HCT116 (cell line): ENCODE measurements at regions not wholly inside any gene's neighbourhood (a gene's known extent, or its start where the extent isn't known, plus 50 kb on each side); places are given as distances from the start of the nearest gene placed in this dataset.

Source experiments
- ATAC-seq: fragments of 200-7000 bp; cut with Tn5 transposase; 2 replicates; pipeline ENCODE4 v1.9.1; 2020; ENCODE audit warnings: mild to moderate bottlenecking, moderate library complexity
- BruUV-seq: library from RNA; stranded (reverse); fragments of 400-500 nt; replicated peaks from 2 replicates; lab custom pipeline; 2021; lab: Mats Ljungman, UMichigan
- CTCF ChIA-PET: fragments of 300-600 bp; sonication (Branson Sonifier 250); formaldehyde crosslinking; loops from one replicate; lab custom pipeline; 2021; ENCODE audit warnings: antibody characterized with exemption; lab: Charles Lee
- POLR2A ChIA-PET: fragments of 300-600, 350-600 bp; sonication (Branson Sonifier 250); formaldehyde crosslinking; loops from one replicate; lab custom pipeline; 2021; ENCODE audit warnings: antibody characterized with exemption; lab: Charles Lee
- RAD21 ChIA-PET, 2 experiments: fragments of 300-600 bp; sonication (Branson Sonifier 250); formaldehyde crosslinking; loops; one replicate each; lab custom pipeline; 2023; ENCODE audit warnings: low total read pairs in 2 of 2; ENCODE audit not compliant: uncharacterized antibody in 2 of 2, unreplicated experiment in 2 of 2, low non-redundant PET in 1 of 2; lab: Charles Lee
- DNase-seq: peaks from one replicate; pipeline ENCODE4 v3.0.0-alpha.2; 2010; ENCODE audit warnings: low read depth, low spot score
- H2AFZ ChIP-seq: fragments of 200-600 bp; shearing (Covaris generic), sonication (generic); 2 replicates; pipeline ENCODE4 v1.6.1; 2017; ENCODE audit warnings: low read depth, mixed run types, mixed read lengths, antibody characterized with exemption, low read length; ENCODE audit not compliant: poor library complexity, severe bottlenecking
- H3K27ac ChIP-seq: 2 replicates; pipeline ENCODE4 v1.5.1; 2012; ENCODE audit warnings: low read depth, low read length
- H3K27me3 ChIP-seq: fragments of 200-600 bp; sonication (generic); 2 replicates; pipeline ENCODE4 v1.6.1; 2016; ENCODE audit warnings: mixed run types, low read length, mixed read lengths; ENCODE audit not compliant: insufficient read depth
- H3K36me3 ChIP-seq, 2 experiments: fragments of 200-500 bp in 1 of 2; fragments of 200-600 bp in 1 of 2; sonication (Bioruptor generic) in 1 of 2; sonication (generic) in 1 of 2; 2 replicates each; pipeline versions ENCODE4 v1.5.1 to v1.6.1; 2014 to 2016; ENCODE audit warnings: low read length in 2 of 2, inconsistent platforms in 1 of 2, mixed read lengths in 1 of 2, mixed run types in 1 of 2; ENCODE audit not compliant: insufficient read depth in 2 of 2, control insufficient read depth in 1 of 2
- H3K4me1 ChIP-seq, 2 experiments: fragments of 200-600 bp in 1 of 2; sonication (generic) in 1 of 2; 2 replicates each; pipeline versions ENCODE4 v1.5.1 to v1.6.1; 2012 to 2017; ENCODE audit warnings: low read length in 2 of 2, inconsistent platforms in 1 of 2, mild to moderate bottlenecking in 1 of 2, mixed read lengths in 1 of 2, mixed run types in 1 of 2, moderate library complexity in 1 of 2; ENCODE audit not compliant: insufficient read depth in 2 of 2, control insufficient read depth in 1 of 2
- H3K4me2 ChIP-seq: fragments of 200-600 bp; sonication (generic); 2 replicates; pipeline ENCODE4 v1.6.1; 2017; ENCODE audit warnings: mixed run types, low read length, mixed read lengths
- H3K4me3 ChIP-seq, 2 experiments: fragments of 200-600 bp in 1 of 2; sonication (generic) in 1 of 2; replicated peaks in 1 of 2; 2 replicates each; pipeline ENCODE4 v1.5.1; 2011 to 2016; ENCODE audit warnings: low read length in 2 of 2, control low read depth in 1 of 2, low read depth in 1 of 2, mild to moderate bottlenecking in 1 of 2, mixed read lengths in 1 of 2, mixed run types in 1 of 2
- H3K79me2 ChIP-seq: fragments of 200-600 bp; sonication (generic); 2 replicates; pipeline ENCODE4 v1.6.1; 2017; ENCODE audit warnings: mild to moderate bottlenecking, mixed run types, low read length, moderate library complexity, mixed read lengths; ENCODE audit not compliant: insufficient read depth
- H3K9ac ChIP-seq: fragments of 200-600 bp; sonication (generic); 2 replicates; pipeline ENCODE4 v1.6.1; 2016; ENCODE audit warnings: low read length, mixed read lengths
- H3K9me2 ChIP-seq: fragments of 200-600 bp; sonication (generic), shearing (Covaris generic); 2 replicates; pipeline ENCODE4 v1.6.1; 2017; ENCODE audit warnings: mixed run types, mild to moderate bottlenecking, moderate library complexity; ENCODE audit not compliant: insufficient read depth
- H3K9me3 ChIP-seq, 2 experiments: fragments of 200-500 bp in 1 of 2; fragments of 200-600 bp in 1 of 2; sonication (Bioruptor generic) in 1 of 2; sonication (generic) in 1 of 2; 2 replicates each; pipeline ENCODE4 v1.6.1; 2014 to 2017; ENCODE audit warnings: low read length in 2 of 2, mixed read lengths in 2 of 2, inconsistent platforms in 1 of 2, low read depth in 1 of 2, mild to moderate bottlenecking in 1 of 2, mixed run types in 1 of 2, moderate library complexity in 1 of 2; ENCODE audit not compliant: control insufficient read depth in 1 of 2, insufficient read depth in 1 of 2
- H4K20me1 ChIP-seq: fragments of 200-600 bp; sonication (generic), shearing (Covaris generic); 2 replicates; pipeline ENCODE4 v1.6.1; 2017; ENCODE audit warnings: mixed run types, mild to moderate bottlenecking, moderate library complexity; ENCODE audit not compliant: insufficient read depth
- CEBPB ChIP-seq: IDR thresholded peaks from 2 replicates; pipeline ENCODE4 v1.6.1; 2012; ENCODE audit warnings: low read depth
- EGR1 ChIP-seq: IDR thresholded peaks from 2 replicates; pipeline ENCODE4 v1.6.1; 2012; ENCODE audit warnings: low read depth
- FOSL1 ChIP-seq: IDR thresholded peaks from 2 replicates; pipeline ENCODE4 v1.6.1; 2012; ENCODE audit warnings: low read depth
- JUND ChIP-seq: IDR thresholded peaks from 2 replicates; pipeline ENCODE4 v1.6.1; 2012
- REST ChIP-seq: IDR thresholded peaks from 2 replicates; pipeline ENCODE4 v1.6.1; 2012; ENCODE audit warnings: low read depth
- SIN3A ChIP-seq: IDR thresholded peaks from 2 replicates; pipeline ENCODE4 v1.6.1; 2012; ENCODE audit warnings: low read depth
- SP1 ChIP-seq: IDR thresholded peaks from 2 replicates; pipeline ENCODE4 v1.6.1; 2012; ENCODE audit warnings: low read depth
- SRF ChIP-seq: IDR thresholded peaks from 2 replicates; pipeline ENCODE4 v1.6.1; 2012; ENCODE audit warnings: low read depth
- TCF7L2 ChIP-seq: IDR thresholded peaks from 2 replicates; pipeline ENCODE4 v1.7.0; 2011; ENCODE audit warnings: borderline replicate concordance, inconsistent platforms; ENCODE audit not compliant: insufficient read depth, insufficient read length; ENCODE audit errors: extremely low read depth
- ZBTB33 ChIP-seq: IDR thresholded peaks from 2 replicates; pipeline ENCODE4 v1.6.1; 2011; ENCODE audit warnings: mild to moderate bottlenecking, low read length, moderate library complexity; ENCODE audit not compliant: insufficient replicate concordance; ENCODE audit errors: extremely low read depth
- ZNF274 ChIP-seq: fragments of 200-500 bp; sonication (Bioruptor generic); IDR thresholded peaks from 2 replicates; pipeline ENCODE4 v1.6.1; 2014; ENCODE audit warnings: mild to moderate bottlenecking, low read depth, low read length, inconsistent platforms
- intact Hi-C: fragments of 100-400 bp; cut with micrococcal nuclease; formaldehyde crosslinking; loops from 2 replicates; pipeline ENCODE4 v1.10.0; 2022
- TF ChIP-seq, protein P1 (sequence below): IDR thresholded peaks from 2 replicates; pipeline ENCODE4 v1.6.1; 2012

DNA sequence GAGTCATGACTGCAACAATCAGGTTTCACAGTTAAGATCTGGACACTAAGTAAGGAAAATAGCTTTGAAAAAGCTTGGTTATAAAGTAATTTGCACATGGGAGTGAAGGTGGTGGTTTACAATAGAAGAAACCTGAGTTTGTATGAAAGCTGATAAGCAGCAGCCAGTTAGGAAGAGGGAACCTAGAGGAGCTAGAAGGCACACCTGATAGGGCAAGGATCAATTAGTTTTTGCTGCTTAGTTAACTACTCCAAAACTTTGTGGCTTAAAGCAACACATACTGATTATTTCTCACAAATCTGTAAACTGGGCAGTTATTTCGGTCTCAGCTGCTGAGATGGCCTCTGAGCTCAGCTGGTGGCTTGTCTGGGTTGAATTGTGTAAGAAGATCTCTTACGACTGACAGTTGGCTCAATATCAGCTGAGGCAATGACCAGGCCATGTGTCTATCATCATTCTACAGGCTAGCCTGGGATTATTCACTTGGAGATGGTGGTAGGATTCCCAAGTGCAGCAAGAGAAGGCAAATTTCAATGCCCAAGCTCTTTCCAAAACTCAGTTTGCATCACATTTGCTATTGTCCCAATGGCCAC, 255.0 kb upstream of the PITX2 start:
- Histone ChIP-seq H3K9me3 (no peaks in the 10 kb centered on the region), H3K79me2 (no peaks in the 10 kb centered on the region), H4K20me1 (no peaks in the 10 kb centered on the region), H3K4me3 (no peak overlapping the region), H2AFZ (no peak overlapping the region)
- no peak for DNase-seq
- TF ChIP-seq FOSL1 (no peak), ZNF274 (no peak), SRF (no peak), EGR1 (no peak), ZBTB33 (no peak), SIN3A (no peak)
- TF ChIP-seq, all 23 proteins: peak for 0
- H3K9ac ChIP-seq, result no peak overlapping the region
- no peak for ATAC-seq
- POLR2A ChIA-PET, result no interaction called here
- H3K4me1 ChIP-seq, result peaks cover 0 to 18% of the 10 kb centered on the region in 2 experiments; a peak in 2 of 4 replicates
- RAD21 ChIA-PET, result no interaction called here
- no peaks in the 10 kb centered on the region for H3K27me3 ChIP-seq
- peak overlapping the region; percentile 39 for H3K4me2 ChIP-seq
- H3K27ac ChIP-seq, result no peak overlapping the region
- intact Hi-C loops, result no loop called here
- no peaks in the 10 kb centered on the region for H3K9me2 ChIP-seq
- CTCF ChIA-PET, result no interaction called here
- BruUV-seq, result no TSS peak
- no peaks in the 10 kb centered on the region for H3K36me3 ChIP-seq

DNA sequence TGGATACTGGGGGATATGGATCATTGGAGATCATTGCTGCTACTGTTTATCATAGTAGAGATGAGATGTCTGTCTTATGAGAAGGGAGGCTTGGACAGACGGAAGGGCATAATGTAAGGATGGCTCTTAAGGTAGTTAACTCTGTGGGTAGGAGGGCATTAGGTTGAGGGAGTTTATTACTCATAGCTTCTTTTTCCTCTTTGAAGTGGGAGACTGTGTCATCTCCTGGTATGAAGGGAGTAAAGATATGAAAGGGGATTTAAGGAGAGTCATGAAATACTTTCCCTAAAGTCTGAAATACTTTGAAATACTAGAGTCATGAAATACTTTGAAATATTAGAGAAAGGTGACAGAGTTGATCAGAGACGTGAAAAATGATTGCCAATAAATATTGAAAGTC, 255.5 kb upstream of the PITX2 start:
- H2AFZ ChIP-seq, result no peak overlapping the region
- H3K9ac ChIP-seq, result no peak overlapping the region
- H3K4me3 ChIP-seq, result no peak overlapping the region
- no peaks in the 10 kb centered on the region for H3K27me3 ChIP-seq
- TF ChIP-seq, protein P1, sequence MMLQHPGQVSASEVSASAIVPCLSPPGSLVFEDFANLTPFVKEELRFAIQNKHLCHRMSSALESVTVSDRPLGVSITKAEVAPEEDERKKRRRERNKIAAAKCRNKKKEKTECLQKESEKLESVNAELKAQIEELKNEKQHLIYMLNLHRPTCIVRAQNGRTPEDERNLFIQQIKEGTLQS, result no peak
- TF ChIP-seq JUND, result peak; percentile 58; the same call in 1 of the 2 replicates
- TF ChIP-seq TCF7L2, result peak; percentile 48
- no peak for TF ChIP-seq SIN3A
- TF ChIP-seq CEBPB, result peak; percentile 49; the same call in 1 of the 2 replicates
- peak; percentile 45 for TF ChIP-seq SP1
- TF ChIP-seq FOSL1, result peak; percentile 53
- no peak for TF ChIP-seq REST
- H3K79me2 ChIP-seq, result no peaks in the 10 kb centered on the region
- no peak overlapping the region for H3K27ac ChIP-seq
- ChIA-PET CTCF (no interaction called here), POLR2A (no interaction called here), RAD21 (no interaction called here)
- intact Hi-C loops, result no loop called here
- H3K4me2 ChIP-seq, result peak overlapping the region; percentile 39
- no peaks in the 10 kb centered on the region for H3K9me3 ChIP-seq
- no peaks in the 10 kb centered on the region for H4K20me1 ChIP-seq
- no peaks in the 10 kb centered on the region for H3K36me3 ChIP-seq
- peaks cover 0 to 18% of the 10 kb centered on the region in 2 experiments; a peak in 2 of 4 replicates for H3K4me1 ChIP-seq
- H3K9me2 ChIP-seq, result no peaks in the 10 kb centered on the region
- peak; percentile 23 for DNase-seq
- BruUV-seq, result no TSS peak
- ATAC-seq, result peak; percentile 81
